ENCODE measurements at regions not wholly inside any gene's neighbourhood (a gene's known extent, or its start where the extent isn't known, plus 50 kb on each side); places are given as distances from the start of the nearest gene placed in this dataset.

DNA sequence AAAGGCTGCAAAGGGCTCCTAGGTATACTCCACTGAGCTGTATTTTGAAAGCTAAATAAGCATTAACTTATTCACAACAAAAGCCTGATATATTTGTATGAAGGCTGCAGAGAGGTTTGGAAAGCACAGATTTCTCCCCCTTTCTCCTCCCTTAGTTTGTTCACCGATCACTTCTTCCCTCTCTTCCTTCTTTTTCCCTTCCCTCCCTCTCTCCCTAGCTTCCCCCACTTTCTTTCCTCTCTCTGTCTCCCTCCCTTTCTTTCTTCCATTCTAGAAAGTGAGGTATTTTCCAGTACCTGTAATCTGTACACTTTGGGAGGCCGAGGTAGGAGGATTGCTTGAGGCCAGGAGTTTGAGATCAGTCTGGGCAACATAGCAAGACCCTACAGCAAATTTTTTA lies 62.1 kb downstream of the HHEX start:
- intact Hi-C loops (cut with DNase I; ENCODE audit: low total_unique reads) = no loop called here
- no peaks in the 10 kb centered on the region for H3K27me3 ChIP-seq
- 87 to 97% (median 90%) methylated on average over 2 of the region's 2 CpGs for WGBS, 5 donors
- H3K4me1 ChIP-seq = peaks cover 5 to 20% (median 8%) of the 10 kb centered on the region in 4 donors
- TF ChIP-seq POLR2AphosphoS5 (IDR thresholded peaks at IDR 0.05) = no peak
- TF ChIP-seq CTCF (IDR thresholded peaks at IDR 0.05) = no peak
- TF ChIP-seq EP300 (IDR thresholded peaks at IDR 0.05) = no peak
- no peak for TF ChIP-seq POLR2A (IDR thresholded peaks at IDR 0.05)
- no peak overlapping the region for H3K4me3 ChIP-seq
- H3K9me3 ChIP-seq = no peaks in the 10 kb centered on the region
- no peak overlapping the region for H3K27ac ChIP-seq
- no peaks in the 10 kb centered on the region for H3K36me3 ChIP-seq
- DNase-seq = no peak

DNA sequence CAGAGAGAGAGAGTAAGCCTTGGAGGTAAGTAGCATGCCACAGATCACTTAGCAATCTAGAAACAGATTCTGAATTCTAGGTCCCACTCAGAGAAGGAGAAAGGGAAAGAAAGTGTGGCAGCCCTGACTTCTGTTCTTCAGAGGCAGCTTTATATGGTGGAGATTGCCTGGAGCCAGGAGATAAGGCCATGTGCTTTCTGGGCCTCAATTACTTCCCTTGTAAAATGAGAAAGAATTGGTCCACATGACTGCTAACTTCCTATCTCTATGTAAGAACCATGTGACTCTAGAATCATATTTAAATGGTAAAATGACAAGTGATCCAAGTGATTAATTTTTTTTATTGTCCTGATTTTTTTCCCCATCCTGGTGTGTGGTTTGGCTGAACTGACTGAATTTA lies 64.1 kb downstream of the HHEX start:
- H3K27ac ChIP-seq = no peak overlapping the region
- H3K27me3 ChIP-seq = no peaks in the 10 kb centered on the region
- H3K4me1 ChIP-seq = peaks cover 9 to 39% (median 17%) of the 10 kb centered on the region in 4 donors
- no peak for DNase-seq
- no peak for TF ChIP-seq CTCF (IDR thresholded peaks at IDR 0.05)
- no peak for TF ChIP-seq EP300 (IDR thresholded peaks at IDR 0.05)
- no peak for TF ChIP-seq POLR2A (IDR thresholded peaks at IDR 0.05)
- TF ChIP-seq POLR2AphosphoS5 (IDR thresholded peaks at IDR 0.05) = no peak
- H3K9me3 ChIP-seq = no peaks in the 10 kb centered on the region
- intact Hi-C loops (cut with DNase I; ENCODE audit: low total_unique reads) = no loop called here
- no peak overlapping the region for H3K4me3 ChIP-seq
- H3K36me3 ChIP-seq = no peaks in the 10 kb centered on the region

- 50 to 55% (median 54%) methylated on average over 2 of the region's 2 CpGs for WGBS, 5 donors
- Histone ChIP-seq H3K36me3 (no peaks in the 10 kb centered on the region), H3K27me3 (no peaks in the 10 kb centered on the region), H3K4me3 (no peak overlapping the region), H3K4me1 (peaks cover 9 to 51% (median 19%) of the 10 kb centered on the region in 4 donors), H3K9me3 (no peaks in the 10 kb centered on the region), H3K27ac (peak overlapping the region in 3 of 5 donors; percentile 80 to 85 (median 80))
- no peak for TF ChIP-seq POLR2A (IDR thresholded peaks at IDR 0.05)
- TF ChIP-seq EP300 (IDR thresholded peaks at IDR 0.05) = no peak
- no peak for TF ChIP-seq POLR2AphosphoS5 (IDR thresholded peaks at IDR 0.05)
- TF ChIP-seq CTCF (IDR thresholded peaks at IDR 0.05) = no peak
- DNase-seq = peak in 1 of 2 donors; percentile 22
- intact Hi-C loops (cut with DNase I; ENCODE audit: low total_unique reads) = no loop called here
Measured at GRCh38 chr10:92755725-92756124, 66.0 kb downstream of the HHEX start.

GRCh38 chr10:92756201-92757065 lies 66.7 kb downstream of the HHEX start:
- Histone ChIP-seq H3K9me3 (no peaks in the 10 kb centered on the region), H3K27ac (peak overlapping the region in 4 of 5 donors; percentile 71 to 85 (median 80)), H3K27me3 (no peaks in the 10 kb centered on the region), H3K4me1 (peaks cover 9 to 56% (median 21%) of the 10 kb centered on the region in 4 donors), H3K4me3 (no peak overlapping the region), H3K36me3 (no peaks in the 10 kb centered on the region)
- WGBS, 5 donors = 44 to 57% (median 52%) methylated on average over 10 of the region's 10 CpGs
- peak in 1 of 2 donors; percentile 39 for DNase-seq
- intact Hi-C loops (cut with DNase I; ENCODE audit: low total_unique reads) = no loop called here
- TF ChIP-seq POLR2AphosphoS5 (IDR thresholded peaks at IDR 0.05) (no peak), EP300 (IDR thresholded peaks at IDR 0.05) (no peak), POLR2A (IDR thresholded peaks at IDR 0.05) (no peak), CTCF (IDR thresholded peaks at IDR 0.05) (no peak)
